ENCODE measurements at regions not wholly inside any gene's neighbourhood (a gene's known extent, or its start where the extent isn't known, plus 50 kb on each side); places are given as distances from the start of the nearest gene placed in this dataset.

DNA sequence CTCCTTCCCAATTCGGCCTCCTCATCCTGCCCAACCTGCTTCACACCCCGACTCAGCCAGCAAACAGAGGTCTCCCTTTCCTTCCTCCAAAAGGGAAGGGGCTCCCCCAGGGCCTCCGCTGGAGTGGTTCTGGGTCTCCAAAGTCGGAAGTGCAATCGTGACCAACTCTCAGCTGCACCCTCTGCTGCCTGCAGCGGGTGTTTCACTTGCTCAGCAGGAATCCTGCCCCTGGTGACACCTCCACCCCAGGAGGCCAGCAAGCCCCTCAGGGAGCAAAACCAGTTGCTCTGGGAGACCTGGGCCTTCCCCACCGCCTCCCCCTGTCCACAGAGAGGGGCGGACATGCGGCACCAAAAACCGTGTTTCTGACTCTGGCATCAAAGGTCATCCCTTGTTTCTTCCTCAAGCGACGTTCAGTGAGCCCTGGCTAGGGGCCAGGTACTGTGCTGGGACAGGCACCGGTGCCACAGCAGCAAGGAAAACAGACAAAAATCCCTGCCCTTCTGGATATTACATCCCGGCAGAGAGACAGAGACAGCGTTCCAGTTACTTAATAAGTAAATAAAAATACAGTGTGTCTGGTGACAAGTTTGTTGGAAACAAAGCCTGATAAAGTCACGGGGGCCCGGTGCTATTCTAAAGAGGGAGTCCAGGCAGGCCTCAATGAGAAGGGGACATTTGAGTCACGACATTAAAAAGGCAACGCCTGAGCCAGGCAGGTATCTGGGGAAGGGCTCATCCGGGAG is 219.0 kb downstream of the BMP7 start:
- TF ChIP-seq TCF12 (IDR thresholded peaks at IDR 0.05; ENCODE audit: low read depth) = no peak
- TF ChIP-seq, protein P1, sequence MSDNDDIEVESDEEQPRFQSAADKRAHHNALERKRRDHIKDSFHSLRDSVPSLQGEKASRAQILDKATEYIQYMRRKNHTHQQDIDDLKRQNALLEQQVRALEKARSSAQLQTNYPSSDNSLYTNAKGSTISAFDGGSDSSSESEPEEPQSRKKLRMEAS (IDR thresholded peaks at IDR 0.05) = no peak
- TF ChIP-seq TEAD4 (IDR thresholded peaks at IDR 0.05) = no peak
- TF ChIP-seq REST (IDR thresholded peaks at IDR 0.05; ENCODE audit: low read depth) = no peak
- TF ChIP-seq CREB1 (IDR thresholded peaks at IDR 0.05; ENCODE audit: low read depth) = no peak
- TF ChIP-seq TAF1 (IDR thresholded peaks at IDR 0.05; ENCODE audit: low read depth) = no peak
- no peak for TF ChIP-seq NFIC (IDR thresholded peaks at IDR 0.05)
- no peak for TF ChIP-seq EP300 (IDR thresholded peaks at IDR 0.05; ENCODE audit: borderline replicate concordance)
- no peak for TF ChIP-seq ZBTB7A (IDR thresholded peaks at IDR 0.05; ENCODE audit: low read depth)
- no peak for TF ChIP-seq CEBPB (IDR thresholded peaks at IDR 0.05)
- TF ChIP-seq EGR1 (IDR thresholded peaks at IDR 0.05) = no peak
- TF ChIP-seq FOXM1 (IDR thresholded peaks at IDR 0.05; ENCODE audit: borderline replicate concordance, low read depth) = no peak
- no peak for TF ChIP-seq YY1 (IDR thresholded peaks at IDR 0.05; ENCODE audit: low read depth)
- TF ChIP-seq USF1 (IDR thresholded peaks at IDR 0.05) = no peak
- TF ChIP-seq RAD21 (IDR thresholded peaks at IDR 0.05; ENCODE audit: low read depth) = no peak

DNA sequence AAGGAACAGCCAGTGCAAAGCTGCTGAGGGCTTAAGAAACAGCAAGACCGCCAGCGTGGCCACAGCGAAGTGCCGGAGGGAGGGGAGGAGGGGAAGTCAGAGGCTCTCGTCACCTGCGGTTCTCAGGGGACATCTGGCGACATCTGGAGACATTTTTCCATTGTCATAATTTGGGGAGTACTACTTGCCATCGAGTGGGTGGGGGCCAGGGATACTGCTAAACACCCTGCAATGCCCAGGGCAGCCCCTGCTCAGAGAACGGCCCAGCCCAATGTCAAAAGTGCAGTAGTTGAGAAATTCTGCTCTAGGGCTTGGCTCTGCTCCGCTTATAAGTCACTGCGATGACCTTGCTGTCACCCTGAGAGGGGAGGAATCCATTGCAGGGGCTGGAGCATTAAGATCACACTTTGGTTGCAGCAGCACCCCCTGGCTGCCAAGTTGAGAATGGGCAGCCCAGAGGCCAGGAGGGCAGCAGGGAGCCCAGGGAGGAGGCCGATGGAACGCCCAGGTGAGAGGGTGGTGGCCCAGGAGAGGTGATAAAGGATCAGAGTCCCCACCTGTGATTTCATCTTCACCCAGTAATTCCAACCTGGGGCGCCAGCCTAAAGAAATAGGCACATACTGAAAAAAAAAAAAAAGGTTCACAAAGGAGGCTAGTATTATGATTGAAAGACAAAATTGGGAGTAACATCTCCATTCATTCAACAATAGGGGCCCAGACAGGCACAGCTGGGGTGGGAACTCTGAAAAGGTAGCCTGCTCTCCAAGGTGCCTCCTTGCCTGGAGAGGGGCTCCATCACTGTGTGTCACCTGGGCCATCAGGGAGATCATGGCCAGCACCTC is 218.2 kb downstream of the BMP7 start:
- TF ChIP-seq EP300 (IDR thresholded peaks at IDR 0.05; ENCODE audit: borderline replicate concordance) = no peak
- TF ChIP-seq FOXM1 (IDR thresholded peaks at IDR 0.05; ENCODE audit: borderline replicate concordance, low read depth) = no peak
- TF ChIP-seq RAD21 (IDR thresholded peaks at IDR 0.05; ENCODE audit: low read depth) = peak; percentile 42; the same call in 1 of the 2 replicates
- TF ChIP-seq EGR1 (IDR thresholded peaks at IDR 0.05) = no peak
- no peak for TF ChIP-seq YY1 (IDR thresholded peaks at IDR 0.05; ENCODE audit: low read depth)
- no peak for TF ChIP-seq ZBTB7A (IDR thresholded peaks at IDR 0.05; ENCODE audit: low read depth)
- no peak for TF ChIP-seq USF1 (IDR thresholded peaks at IDR 0.05)

DNA sequence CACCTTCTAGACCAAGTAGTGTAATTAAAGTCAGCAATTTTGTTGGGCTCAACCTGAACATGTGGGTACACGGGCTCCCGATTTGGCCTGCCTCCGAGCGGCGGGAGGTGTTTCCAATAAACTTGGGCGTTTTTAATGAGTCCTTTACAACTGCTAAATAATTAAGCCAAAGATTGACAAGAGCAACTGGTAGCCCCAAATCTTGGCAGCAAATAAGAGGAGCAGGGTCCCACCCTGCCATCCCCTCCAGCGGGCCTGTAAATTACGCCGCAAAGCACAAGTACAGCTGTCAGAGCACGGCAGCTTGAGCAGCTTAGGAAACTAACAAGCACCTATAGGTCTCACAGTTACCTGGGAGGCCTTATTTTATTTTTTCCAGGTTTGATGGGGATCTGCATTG is 217.1 kb downstream of the BMP7 start:
- TF ChIP-seq TAF1 (IDR thresholded peaks at IDR 0.05; ENCODE audit: low read depth) (no peak), YY1 (IDR thresholded peaks at IDR 0.05; ENCODE audit: low read depth) (no peak), CEBPB (IDR thresholded peaks at IDR 0.05) (no peak), REST (IDR thresholded peaks at IDR 0.05; ENCODE audit: low read depth) (no peak), USF1 (IDR thresholded peaks at IDR 0.05) (no peak), TEAD4 (IDR thresholded peaks at IDR 0.05) (no peak), CREB1 (IDR thresholded peaks at IDR 0.05; ENCODE audit: low read depth) (no peak), TCF12 (IDR thresholded peaks at IDR 0.05; ENCODE audit: low read depth) (no peak), RAD21 (IDR thresholded peaks at IDR 0.05; ENCODE audit: low read depth) (no peak)

DNA sequence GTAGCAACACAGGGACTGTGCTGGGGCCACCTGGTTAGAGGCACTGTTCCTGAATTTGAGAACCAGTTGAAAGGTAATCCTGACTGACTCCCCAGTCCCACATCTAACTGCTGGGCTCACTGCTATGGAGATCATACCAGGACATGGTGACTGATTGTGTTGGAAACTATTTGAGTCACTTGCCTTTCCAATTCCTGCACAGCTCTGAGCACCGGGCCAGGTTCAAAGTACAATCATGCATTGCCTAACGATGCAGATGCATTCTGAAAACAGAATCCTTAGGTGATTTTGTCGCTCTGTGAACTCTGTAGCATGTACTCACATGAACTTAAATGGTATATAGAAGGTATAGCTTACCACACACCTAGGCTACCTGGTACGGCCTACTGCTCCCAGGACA is 215.3 kb downstream of the BMP7 start:
- no peak for TF ChIP-seq NFIC (IDR thresholded peaks at IDR 0.05)
- TF ChIP-seq YY1 (IDR thresholded peaks at IDR 0.05; ENCODE audit: low read depth) = no peak
- TF ChIP-seq EGR1 (IDR thresholded peaks at IDR 0.05) = no peak
- TF ChIP-seq ZBTB7A (IDR thresholded peaks at IDR 0.05; ENCODE audit: low read depth) = no peak
- no peak for TF ChIP-seq FOXM1 (IDR thresholded peaks at IDR 0.05; ENCODE audit: borderline replicate concordance, low read depth)
- TF ChIP-seq CEBPB (IDR thresholded peaks at IDR 0.05) = no peak

DNA sequence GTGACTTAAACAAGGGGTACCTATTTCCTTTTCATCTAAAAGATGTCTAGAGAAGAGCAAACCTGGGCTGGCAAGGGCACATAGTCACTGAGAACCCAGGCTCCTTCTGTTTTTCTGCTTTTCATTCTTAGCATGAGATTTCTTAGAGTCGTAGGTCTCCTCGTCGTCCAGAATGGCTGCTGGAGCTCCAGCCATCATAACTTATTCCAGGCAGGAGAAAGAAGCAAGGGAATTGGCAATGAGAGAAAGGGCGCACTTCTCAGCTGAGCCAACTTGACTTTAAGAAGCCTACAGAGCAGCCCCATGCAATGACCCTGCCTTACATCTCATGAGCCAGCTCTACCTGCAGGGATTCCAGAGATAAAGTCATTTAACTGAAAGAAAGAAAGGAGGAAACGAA is 213.4 kb downstream of the BMP7 start:
- TF ChIP-seq EGR1 (IDR thresholded peaks at IDR 0.05) (no peak), EP300 (IDR thresholded peaks at IDR 0.05; ENCODE audit: borderline replicate concordance) (no peak), RAD21 (IDR thresholded peaks at IDR 0.05; ENCODE audit: low read depth) (no peak), TAF1 (IDR thresholded peaks at IDR 0.05; ENCODE audit: low read depth) (no peak), NFIC (IDR thresholded peaks at IDR 0.05) (no peak), TCF12 (IDR thresholded peaks at IDR 0.05; ENCODE audit: low read depth) (no peak), TEAD4 (IDR thresholded peaks at IDR 0.05) (no peak), CREB1 (IDR thresholded peaks at IDR 0.05; ENCODE audit: low read depth) (no peak), FOXM1 (IDR thresholded peaks at IDR 0.05; ENCODE audit: borderline replicate concordance, low read depth) (no peak), CEBPB (IDR thresholded peaks at IDR 0.05) (no peak), YY1 (IDR thresholded peaks at IDR 0.05; ENCODE audit: low read depth) (no peak), USF1 (IDR thresholded peaks at IDR 0.05) (no peak), ZBTB7A (IDR thresholded peaks at IDR 0.05; ENCODE audit: low read depth) (no peak), REST (IDR thresholded peaks at IDR 0.05; ENCODE audit: low read depth) (no peak)
- TF ChIP-seq, protein P1 (IDR thresholded peaks at IDR 0.05) = no peak

Data from Ishikawa (cell line).